HL-60 (cell line): ENCODE measurements at regions not wholly inside any gene's neighbourhood (a gene's known extent, or its start where the extent isn't known, plus 50 kb on each side); places are given as distances from the start of the nearest gene placed in this dataset.

Experiments
- GABPA ChIP-seq: IDR thresholded peaks from 2 replicates; pipeline ENCODE4 v1.6.1; 2012; ENCODE audit warnings: low read depth
- POLR2AphosphoS5 ChIP-seq: IDR thresholded peaks from 2 replicates; pipeline ENCODE4 v1.6.1; 2012; ENCODE audit warnings: low read depth
- REST ChIP-seq: IDR thresholded peaks from 2 replicates; pipeline ENCODE4 v1.6.1; 2012; ENCODE audit warnings: low read depth; ENCODE audit not compliant: insufficient replicate concordance
- SPI1 ChIP-seq: IDR thresholded peaks from 2 replicates; pipeline ENCODE4 v1.6.1; 2012; ENCODE audit warnings: low read depth, mild to moderate bottlenecking, borderline replicate concordance
- TF ChIP-seq, protein P1 (sequence below): IDR thresholded peaks from one replicate; pipeline ENCODE4 v1.5.1; 2011; ENCODE audit warnings: low read length, control low read depth, inconsistent platforms; ENCODE audit not compliant: insufficient read depth

GRCh38 chr10:64658528-64658927, 1137.3 kb downstream of the REEP3 start:
- TF ChIP-seq, protein P1, sequence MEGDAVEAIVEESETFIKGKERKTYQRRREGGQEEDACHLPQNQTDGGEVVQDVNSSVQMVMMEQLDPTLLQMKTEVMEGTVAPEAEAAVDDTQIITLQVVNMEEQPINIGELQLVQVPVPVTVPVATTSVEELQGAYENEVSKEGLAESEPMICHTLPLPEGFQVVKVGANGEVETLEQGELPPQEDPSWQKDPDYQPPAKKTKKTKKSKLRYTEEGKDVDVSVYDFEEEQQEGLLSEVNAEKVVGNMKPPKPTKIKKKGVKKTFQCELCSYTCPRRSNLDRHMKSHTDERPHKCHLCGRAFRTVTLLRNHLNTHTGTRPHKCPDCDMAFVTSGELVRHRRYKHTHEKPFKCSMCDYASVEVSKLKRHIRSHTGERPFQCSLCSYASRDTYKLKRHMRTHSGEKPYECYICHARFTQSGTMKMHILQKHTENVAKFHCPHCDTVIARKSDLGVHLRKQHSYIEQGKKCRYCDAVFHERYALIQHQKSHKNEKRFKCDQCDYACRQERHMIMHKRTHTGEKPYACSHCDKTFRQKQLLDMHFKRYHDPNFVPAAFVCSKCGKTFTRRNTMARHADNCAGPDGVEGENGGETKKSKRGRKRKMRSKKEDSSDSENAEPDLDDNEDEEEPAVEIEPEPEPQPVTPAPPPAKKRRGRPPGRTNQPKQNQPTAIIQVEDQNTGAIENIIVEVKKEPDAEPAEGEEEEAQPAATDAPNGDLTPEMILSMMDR: no peak
- TF ChIP-seq REST (no peak), POLR2AphosphoS5 (no peak), GABPA (no peak), SPI1 (no peak)
